ENCODE measurements at regions not wholly inside any gene's neighbourhood (a gene's known extent, or its start where the extent isn't known, plus 50 kb on each side); places are given as distances from the start of the nearest gene placed in this dataset.

- TF ChIP-seq, protein P1, sequence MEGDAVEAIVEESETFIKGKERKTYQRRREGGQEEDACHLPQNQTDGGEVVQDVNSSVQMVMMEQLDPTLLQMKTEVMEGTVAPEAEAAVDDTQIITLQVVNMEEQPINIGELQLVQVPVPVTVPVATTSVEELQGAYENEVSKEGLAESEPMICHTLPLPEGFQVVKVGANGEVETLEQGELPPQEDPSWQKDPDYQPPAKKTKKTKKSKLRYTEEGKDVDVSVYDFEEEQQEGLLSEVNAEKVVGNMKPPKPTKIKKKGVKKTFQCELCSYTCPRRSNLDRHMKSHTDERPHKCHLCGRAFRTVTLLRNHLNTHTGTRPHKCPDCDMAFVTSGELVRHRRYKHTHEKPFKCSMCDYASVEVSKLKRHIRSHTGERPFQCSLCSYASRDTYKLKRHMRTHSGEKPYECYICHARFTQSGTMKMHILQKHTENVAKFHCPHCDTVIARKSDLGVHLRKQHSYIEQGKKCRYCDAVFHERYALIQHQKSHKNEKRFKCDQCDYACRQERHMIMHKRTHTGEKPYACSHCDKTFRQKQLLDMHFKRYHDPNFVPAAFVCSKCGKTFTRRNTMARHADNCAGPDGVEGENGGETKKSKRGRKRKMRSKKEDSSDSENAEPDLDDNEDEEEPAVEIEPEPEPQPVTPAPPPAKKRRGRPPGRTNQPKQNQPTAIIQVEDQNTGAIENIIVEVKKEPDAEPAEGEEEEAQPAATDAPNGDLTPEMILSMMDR (IDR thresholded peaks at IDR 0.05; ENCODE audit: control extremely low read depth in 1 of 3, insufficient read depth in 1 of 3, low read depth in 1 of 3, low read length in 3 of 3): no peak
Observed at GRCh38 chr6:132140189-132140588, 189.0 kb upstream of the CCN2 start (continued).

Data from H1 (cell line).